Caco-2 (cell line): ENCODE measurements at regions not wholly inside any gene's neighbourhood (a gene's known extent, or its start where the extent isn't known, plus 50 kb on each side); places are given as distances from the start of the nearest gene placed in this dataset.

Source experiments
- BruUV-seq: library from RNA; stranded (reverse); fragments of 400-500 nt; replicated peaks from 2 replicates; lab custom pipeline; 2021; lab: Mats Ljungman, UMichigan
- CTCF ChIA-PET: fragments of 300-600 bp; sonication (Branson Sonifier 250); formaldehyde crosslinking; loops from one replicate; lab custom pipeline; 2022; ENCODE audit warnings: antibody characterized with exemption; lab: Charles Lee
- POLR2A ChIA-PET: fragments of 300-600 bp; sonication (Branson Sonifier 250); formaldehyde crosslinking; loops from one replicate; lab custom pipeline; 2022; ENCODE audit warnings: antibody characterized with exemption; lab: Charles Lee
- DNase-seq, 2 experiments: peaks; one replicate each; pipeline versions ENCODE4 v3.0.0 to v3.0.0-alpha.2; 2020 to 2022
- H3K27me3 ChIP-seq: replicated peaks from 2 replicates; pipeline ENCODE4 v1.6.0; 2011; ENCODE audit warnings: low read length; ENCODE audit not compliant: control insufficient read depth, insufficient read depth
- H3K36me3 ChIP-seq: 2 replicates; pipeline ENCODE4 v1.5.1; 2011; ENCODE audit warnings: low read length; ENCODE audit not compliant: control insufficient read depth, insufficient read depth
- H3K4me1 ChIP-seq: fragments of 250-450 bp; sonication (Bioruptor Pico); 2 replicates; pipeline ENCODE4 v1.5.1; 2020; ENCODE audit warnings: mild to moderate bottlenecking
- H3K4me3 ChIP-seq: 2 replicates; pipeline ENCODE4 v1.5.1; 2011; ENCODE audit warnings: low read depth, mild to moderate bottlenecking, control low read depth, low read length
- H3K9me3 ChIP-seq: fragments of 250-450 bp; sonication (Bioruptor Pico); 2 replicates; pipeline ENCODE4 v1.5.1; 2020; ENCODE audit warnings: mild to moderate bottlenecking, moderate library complexity
- H3K27ac Mint-ChIP-seq: one replicate; pipeline ENCODE4 v1.8.0; 2022; ENCODE audit warnings: mixed read lengths; ENCODE audit not compliant: unreplicated experiment
- H3K27me3 Mint-ChIP-seq: one replicate; pipeline ENCODE4 v1.8.0; 2022; ENCODE audit warnings: mixed read lengths; ENCODE audit not compliant: insufficient read depth, unreplicated experiment
- H3K36me3 Mint-ChIP-seq: one replicate; pipeline ENCODE4 v1.8.0; 2022; ENCODE audit warnings: mild to moderate bottlenecking, mixed read lengths; ENCODE audit not compliant: insufficient read depth, unreplicated experiment
- H3K4me1 Mint-ChIP-seq: one replicate; pipeline ENCODE4 v1.8.0; 2022; ENCODE audit warnings: low read depth, mixed read lengths; ENCODE audit not compliant: unreplicated experiment
- H3K4me3 Mint-ChIP-seq: one replicate; pipeline ENCODE4 v1.8.0; 2022; ENCODE audit warnings: mild to moderate bottlenecking, moderate library complexity, mixed read lengths; ENCODE audit not compliant: unreplicated experiment
- H3K9me3 Mint-ChIP-seq: one replicate; pipeline ENCODE4 v1.8.0; 2022; ENCODE audit warnings: mixed read lengths; ENCODE audit not compliant: unreplicated experiment
- CTCF ChIP-seq, 2 experiments: fragments of 200-600 bp in 1 of 2; IDR thresholded peaks; 1 replicate in 1 of 2; 2 replicates in 1 of 2; pipeline versions ENCODE4 v1.5.1 to v1.8.0; 2011 to 2022; ENCODE audit warnings: antibody characterized with exemption in 1 of 2, control low read depth in 1 of 2, inconsistent platforms in 1 of 2, low read depth in 1 of 2, low read length in 1 of 2, mild to moderate bottlenecking in 1 of 2, moderate library complexity in 1 of 2; ENCODE audit not compliant: insufficient read depth in 1 of 2, severe bottlenecking in 1 of 2, unreplicated experiment in 1 of 2
- intact Hi-C: fragments of 100-400 bp; cut with micrococcal nuclease; formaldehyde crosslinking; loops from one replicate; pipeline ENCODE4 v1.10.0; 2022; ENCODE audit not compliant: unreplicated experiment

- no peak overlapping the region for H3K4me3 Mint-ChIP-seq
- DNase-seq: no peak
- ChIA-PET POLR2A (no interaction called here), CTCF (no interaction called here)
- Histone ChIP-seq H3K4me3 (no peak overlapping the region), H3K9me3 (no peaks in the 10 kb centered on the region), H3K27me3 (no peaks in the 10 kb centered on the region), H3K36me3 (no peaks in the 10 kb centered on the region), H3K4me1 (no peaks in the 10 kb centered on the region)
- no peak overlapping the region for H3K27ac Mint-ChIP-seq
- intact Hi-C loops: no loop called here
- no peaks in the 10 kb centered on the region for H3K36me3 Mint-ChIP-seq
- no TSS peak for BruUV-seq
- peaks cover 6% of the 10 kb centered on the region for H3K27me3 Mint-ChIP-seq
- TF ChIP-seq CTCF (IDR thresholded peaks at IDR 0.05; ENCODE audit: insufficient read depth in 1 of 2, low read depth in 1 of 2, low read length in 1 of 2, severe bottlenecking in 1 of 2, unreplicated experiment in 1 of 2): no peak
- H3K4me1 Mint-ChIP-seq: no peaks in the 10 kb centered on the region
- no peaks in the 10 kb centered on the region for H3K9me3 Mint-ChIP-seq
Observed at GRCh38 chr3:62939707-62940106, 64.5 kb upstream of the CADPS start.

GRCh38 chr3:62940771-62941563, 65.8 kb upstream of the CADPS start:
- H3K36me3 ChIP-seq: no peaks in the 10 kb centered on the region
- no peaks in the 10 kb centered on the region for H3K27me3 ChIP-seq
- H3K4me1 ChIP-seq: no peaks in the 10 kb centered on the region
- H3K27me3 Mint-ChIP-seq: peaks cover 2% of the 10 kb centered on the region
- no peak overlapping the region for H3K4me3 ChIP-seq
- no peaks in the 10 kb centered on the region for H3K36me3 Mint-ChIP-seq
- TF ChIP-seq CTCF (IDR thresholded peaks at IDR 0.05; ENCODE audit: insufficient read depth in 1 of 2, low read depth in 1 of 2, low read length in 1 of 2, severe bottlenecking in 1 of 2, unreplicated experiment in 1 of 2): no peak
- no peak overlapping the region for H3K4me3 Mint-ChIP-seq
- no peak for DNase-seq
- ChIA-PET POLR2A (no interaction called here), CTCF (no interaction called here)
- no peak overlapping the region for H3K27ac Mint-ChIP-seq
- no TSS peak for BruUV-seq
- no peaks in the 10 kb centered on the region for H3K9me3 Mint-ChIP-seq
- intact Hi-C loops: no loop called here
- H3K4me1 Mint-ChIP-seq: no peaks in the 10 kb centered on the region
- H3K9me3 ChIP-seq: no peaks in the 10 kb centered on the region

- BruUV-seq: no TSS peak
- no peaks in the 10 kb centered on the region for H3K9me3 ChIP-seq
- no peaks in the 10 kb centered on the region for H3K4me1 ChIP-seq
- CTCF ChIA-PET: no interaction called here
- Mint-ChIP-seq H3K27me3 (peaks cover 2% of the 10 kb centered on the region), H3K27ac (no peak overlapping the region), H3K4me3 (no peak overlapping the region), H3K9me3 (no peaks in the 10 kb centered on the region), H3K36me3 (no peaks in the 10 kb centered on the region), H3K4me1 (no peaks in the 10 kb centered on the region)
- DNase-seq: no peak
- H3K27me3 ChIP-seq: no peaks in the 10 kb centered on the region
- POLR2A ChIA-PET: no interaction called here
- TF ChIP-seq CTCF (IDR thresholded peaks at IDR 0.05; ENCODE audit: insufficient read depth in 1 of 2, low read depth in 1 of 2, low read length in 1 of 2, severe bottlenecking in 1 of 2, unreplicated experiment in 1 of 2): no peak
- H3K4me3 ChIP-seq: no peak overlapping the region
- H3K36me3 ChIP-seq: no peaks in the 10 kb centered on the region
- intact Hi-C loops: no loop called here
Observed at GRCh38 chr3:62942227-62942626, 67.0 kb upstream of the CADPS start.
